DOHH2 (cell line): ENCODE measurements at regions not wholly inside any gene's neighbourhood (a gene's known extent, or its start where the extent isn't known, plus 50 kb on each side); places are given as distances from the start of the nearest gene placed in this dataset.

ENCODE experiments used
- H3F3A ChIP-seq: fragments of 200-600 bp; sonication (generic), shearing (Covaris generic); 2 replicates; pipeline ENCODE4 v1.6.0; 2016; ENCODE audit warnings: antibody characterized with exemption, mild to moderate bottlenecking; ENCODE audit not compliant: control insufficient read depth, insufficient read depth
- H3K27ac ChIP-seq: fragments of 200-600 bp; sonication (generic); 2 replicates; pipeline ENCODE4 v1.5.1; 2014; ENCODE audit warnings: low read depth, mild to moderate bottlenecking, low read length, moderate library complexity
- H3K27me3 ChIP-seq: fragments of 200-600 bp; sonication (generic); 2 replicates; pipeline ENCODE4 v1.6.1; 2014; ENCODE audit warnings: mild to moderate bottlenecking, low read length, mixed read lengths; ENCODE audit not compliant: control insufficient read depth
- H3K36me3 ChIP-seq: fragments of 200-600 bp; sonication (generic); 2 replicates; pipeline ENCODE4 v1.6.1; 2014; ENCODE audit warnings: mild to moderate bottlenecking, low read length, moderate library complexity, mixed read lengths; ENCODE audit not compliant: control insufficient read depth
- H3K4me1 ChIP-seq: fragments of 200-600 bp; sonication (generic); 2 replicates; pipeline ENCODE4 v1.6.1; 2014; ENCODE audit warnings: mild to moderate bottlenecking, low read length, mixed read lengths; ENCODE audit not compliant: control insufficient read depth
- H3K4me2 ChIP-seq: fragments of 200-600 bp; sonication (generic); 2 replicates; pipeline ENCODE4 v1.6.0; 2014; ENCODE audit warnings: mild to moderate bottlenecking, low read length, moderate library complexity
- H3K4me3 ChIP-seq: fragments of 200-600 bp; sonication (generic); 2 replicates; pipeline ENCODE4 v1.5.1; 2014; ENCODE audit warnings: mild to moderate bottlenecking, low read length, mixed read lengths
- H3K79me2 ChIP-seq: fragments of 200-600 bp; sonication (generic); 2 replicates; pipeline ENCODE4 v1.6.1; 2014; ENCODE audit warnings: mild to moderate bottlenecking, low read length, mixed read lengths; ENCODE audit not compliant: control insufficient read depth
- H3K9me2 ChIP-seq: fragments of 200-600 bp; sonication (generic); replicated peaks from 2 replicates; pipeline ENCODE4 v1.6.1; 2014; ENCODE audit warnings: mild to moderate bottlenecking, low read length, mixed read lengths; ENCODE audit not compliant: control insufficient read depth
- H3K9me3 ChIP-seq: fragments of 200-600 bp; sonication (generic); 2 replicates; pipeline ENCODE4 v1.6.1; 2014; ENCODE audit warnings: antibody characterized with exemption, low read length, mixed read lengths; ENCODE audit not compliant: control insufficient read depth, insufficient read depth
- H4K20me1 ChIP-seq: fragments of 200-600 bp; sonication (generic); 2 replicates; pipeline ENCODE4 v1.6.0; 2014; ENCODE audit warnings: low read depth, mild to moderate bottlenecking, antibody characterized with exemption, low read length, moderate library complexity; ENCODE audit not compliant: control insufficient read depth, insufficient read depth
- CTCF ChIP-seq: fragments of 200-600 bp; sonication (generic); IDR thresholded peaks from one replicate; pipeline ENCODE4 v1.5.1; 2014; ENCODE audit warnings: antibody characterized with exemption, mild to moderate bottlenecking, low read depth, low read length; ENCODE audit not compliant: poor library complexity, severe bottlenecking
- EZH2phosphoT487 ChIP-seq: fragments of 200-600 bp; sonication (generic); IDR thresholded peaks from 2 replicates; pipeline ENCODE4 v1.6.1; 2017; ENCODE audit warnings: borderline replicate concordance, mild to moderate bottlenecking, antibody characterized with exemption, low read length, moderate library complexity, mixed read lengths

GRCh38 chr15:23823508-23823907 lies 136.4 kb upstream of the NDN start:
- Histone ChIP-seq H4K20me1 (no peaks in the 10 kb centered on the region), H3K27ac (no peak overlapping the region), H3K27me3 (no peaks in the 10 kb centered on the region), H3K4me1 (no peaks in the 10 kb centered on the region), H3K4me2 (no peak overlapping the region), H3K9me3 (no peaks in the 10 kb centered on the region), H3K79me2 (no peaks in the 10 kb centered on the region), H3K9me2 (no peaks in the 10 kb centered on the region), H3K4me3 (no peak overlapping the region), H3K36me3 (no peaks in the 10 kb centered on the region), H3F3A (no peaks in the 10 kb centered on the region)
- TF ChIP-seq CTCF (peak; percentile 20), EZH2phosphoT487 (no peak)

- no peak overlapping the region for H3K4me3 ChIP-seq
- no peaks in the 10 kb centered on the region for H3K79me2 ChIP-seq
- no peak for TF ChIP-seq EZH2phosphoT487
- no peaks in the 10 kb centered on the region for H3F3A ChIP-seq
- no peaks in the 10 kb centered on the region for H3K27me3 ChIP-seq
- no peaks in the 10 kb centered on the region for H3K9me3 ChIP-seq
- H3K9me2 ChIP-seq, result no peaks in the 10 kb centered on the region
- H3K4me1 ChIP-seq, result no peaks in the 10 kb centered on the region
- H3K27ac ChIP-seq, result no peak overlapping the region
- H3K36me3 ChIP-seq, result no peaks in the 10 kb centered on the region
- H3K4me2 ChIP-seq, result no peak overlapping the region
- no peaks in the 10 kb centered on the region for H4K20me1 ChIP-seq
Measured at GRCh38 chr15:23828786-23829185, 141.7 kb upstream of the NDN start.

- H3K79me2 ChIP-seq, result no peaks in the 10 kb centered on the region
- no peak overlapping the region for H3K27ac ChIP-seq
- no peaks in the 10 kb centered on the region for H3K36me3 ChIP-seq
- TF ChIP-seq CTCF, result no peak
- TF ChIP-seq EZH2phosphoT487, result no peak
- H4K20me1 ChIP-seq, result no peaks in the 10 kb centered on the region
- no peaks in the 10 kb centered on the region for H3K9me2 ChIP-seq
- H3K4me2 ChIP-seq, result no peak overlapping the region
- no peaks in the 10 kb centered on the region for H3K4me1 ChIP-seq
- no peaks in the 10 kb centered on the region for H3F3A ChIP-seq
- peaks cover 3% of the 10 kb centered on the region; the same call in 1 of the 2 replicates for H3K9me3 ChIP-seq
- H3K4me3 ChIP-seq, result no peak overlapping the region
- H3K27me3 ChIP-seq, result no peaks in the 10 kb centered on the region
Measured at GRCh38 chr15:23835953-23836352, 148.8 kb upstream of the NDN start.

GRCh38 chr15:23839893-23840474 lies 152.9 kb upstream of the NDN start:
- no peaks in the 10 kb centered on the region for H3K27me3 ChIP-seq
- H3K9me2 ChIP-seq, result no peaks in the 10 kb centered on the region
- H3F3A ChIP-seq, result no peaks in the 10 kb centered on the region
- TF ChIP-seq CTCF (no peak), EZH2phosphoT487 (no peak)
- H4K20me1 ChIP-seq, result no peaks in the 10 kb centered on the region
- H3K4me2 ChIP-seq, result no peak overlapping the region
- H3K27ac ChIP-seq, result no peak overlapping the region
- H3K4me1 ChIP-seq, result no peaks in the 10 kb centered on the region
- H3K4me3 ChIP-seq, result no peak overlapping the region
- no peaks in the 10 kb centered on the region for H3K79me2 ChIP-seq
- H3K9me3 ChIP-seq, result peaks cover 3% of the 10 kb centered on the region; the same call in 1 of the 2 replicates
- no peaks in the 10 kb centered on the region for H3K36me3 ChIP-seq
